ENCODE measurements at regions not wholly inside any gene's neighbourhood (a gene's known extent, or its start where the extent isn't known, plus 50 kb on each side); places are given as distances from the start of the nearest gene placed in this dataset.
A peak's percentile ranks its signal among the peaks of the same experiment; 100 is the strongest.

DNA sequence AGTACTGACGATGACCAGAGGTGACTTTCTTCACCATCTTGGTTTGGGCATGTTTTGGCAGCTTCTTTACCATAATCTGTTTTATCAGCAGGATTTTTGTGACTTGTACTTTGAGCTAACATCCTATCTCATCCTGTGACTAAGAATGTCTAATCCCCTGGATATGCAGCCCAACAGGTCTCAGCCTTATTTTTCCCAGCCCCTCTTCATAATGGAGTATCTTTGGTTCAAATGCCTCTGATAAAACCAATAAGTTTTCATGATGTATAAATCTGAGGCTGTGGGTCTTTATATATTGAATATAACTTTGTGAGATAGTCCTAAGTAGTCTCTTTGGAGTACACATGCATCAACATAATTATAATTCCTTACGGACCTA lies 186.9 kb upstream of the WSB1 start (continued):
- TF ChIP-seq, protein P1, sequence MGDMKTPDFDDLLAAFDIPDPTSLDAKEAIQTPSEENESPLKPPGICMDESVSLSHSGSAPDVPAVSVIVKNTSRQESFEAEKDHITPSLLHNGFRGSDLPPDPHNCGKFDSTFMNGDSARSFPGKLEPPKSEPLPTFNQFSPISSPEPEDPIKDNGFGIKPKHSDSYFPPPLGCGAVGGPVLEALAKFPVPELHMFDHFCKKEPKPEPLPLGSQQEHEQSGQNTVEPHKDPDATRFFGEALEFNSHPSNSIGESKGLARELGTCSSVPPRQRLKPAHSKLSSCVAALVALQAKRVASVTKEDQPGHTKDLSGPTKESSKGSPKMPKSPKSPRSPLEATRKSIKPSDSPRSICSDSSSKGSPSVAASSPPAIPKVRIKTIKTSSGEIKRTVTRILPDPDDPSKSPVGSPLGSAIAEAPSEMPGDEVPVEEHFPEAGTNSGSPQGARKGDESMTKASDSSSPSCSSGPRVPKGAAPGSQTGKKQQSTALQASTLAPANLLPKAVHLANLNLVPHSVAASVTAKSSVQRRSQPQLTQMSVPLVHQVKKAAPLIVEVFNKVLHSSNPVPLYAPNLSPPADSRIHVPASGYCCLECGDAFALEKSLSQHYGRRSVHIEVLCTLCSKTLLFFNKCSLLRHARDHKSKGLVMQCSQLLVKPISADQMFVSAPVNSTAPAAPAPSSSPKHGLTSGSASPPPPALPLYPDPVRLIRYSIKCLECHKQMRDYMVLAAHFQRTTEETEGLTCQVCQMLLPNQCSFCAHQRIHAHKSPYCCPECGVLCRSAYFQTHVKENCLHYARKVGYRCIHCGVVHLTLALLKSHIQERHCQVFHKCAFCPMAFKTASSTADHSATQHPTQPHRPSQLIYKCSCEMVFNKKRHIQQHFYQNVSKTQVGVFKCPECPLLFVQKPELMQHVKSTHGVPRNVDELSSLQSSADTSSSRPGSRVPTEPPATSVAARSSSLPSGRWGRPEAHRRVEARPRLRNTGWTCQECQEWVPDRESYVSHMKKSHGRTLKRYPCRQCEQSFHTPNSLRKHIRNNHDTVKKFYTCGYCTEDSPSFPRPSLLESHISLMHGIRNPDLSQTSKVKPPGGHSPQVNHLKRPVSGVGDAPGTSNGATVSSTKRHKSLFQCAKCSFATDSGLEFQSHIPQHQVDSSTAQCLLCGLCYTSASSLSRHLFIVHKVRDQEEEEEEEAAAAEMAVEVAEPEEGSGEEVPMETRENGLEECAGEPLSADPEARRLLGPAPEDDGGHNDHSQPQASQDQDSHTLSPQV (IDR thresholded peaks at IDR 0.05): peak; percentile 80
- TF ChIP-seq ILK (tag; IDR thresholded peaks at IDR 0.05; ENCODE audit: borderline replicate concordance, low read depth) (peak; percentile 56; the same call in 1 of the 2 replicates), HSF4 (CRISPR knock-in tag; IDR thresholded peaks at IDR 0.05; ENCODE audit: borderline replicate concordance) (no peak), PML (IDR thresholded peaks at IDR 0.05; ENCODE audit: low read length) (no peak), HMG20A (CRISPR knock-in tag; conservative IDR thresholded peaks at IDR 0.05) (no peak), SMAD3 (CRISPR knock-in tag; conservative IDR thresholded peaks at IDR 0.05) (peak; percentile 68; the same call in 1 of the 2 replicates), TBP (optimal IDR thresholded peaks at IDR 0.05; ENCODE audit: low read depth, low read length) (no peak), SRSF9 (IDR thresholded peaks at IDR 0.05; ENCODE audit: borderline replicate concordance, low read depth, low read length) (no peak), NBN (IDR thresholded peaks at IDR 0.05; ENCODE audit: low read depth) (no peak), RBM39 (optimal IDR thresholded peaks at IDR 0.05; ENCODE audit: low read depth, low read length) (no peak), SNIP1 (IDR thresholded peaks at IDR 0.05; ENCODE audit: low read depth) (no peak), KHSRP (IDR thresholded peaks at IDR 0.05) (no peak), TAF7 (tag; IDR thresholded peaks at IDR 0.05) (no peak), ZNF316 (IDR thresholded peaks at IDR 0.05) (peak; percentile 63), E2F3 (CRISPR knock-in tag; IDR thresholded peaks at IDR 0.05) (no peak), ZNF311 (CRISPR knock-in tag; IDR thresholded peaks at IDR 0.05) (peak; percentile 71; the same call in 1 of the 2 replicates), POLR2AphosphoS2 (IDR thresholded peaks at IDR 0.05; ENCODE audit: low read length) (no peak), SMARCA5 (IDR thresholded peaks at IDR 0.05) (no peak), RBM14 (IDR thresholded peaks at IDR 0.05; ENCODE audit: borderline replicate concordance, insufficient read depth, low read depth, low read length) (no peak), ZNF354B (CRISPR knock-in tag; IDR thresholded peaks at IDR 0.05) (no peak), ZNF431 (CRISPR knock-in tag; IDR thresholded peaks at IDR 0.05) (no peak)
- TF ChIP-seq, protein P2, sequence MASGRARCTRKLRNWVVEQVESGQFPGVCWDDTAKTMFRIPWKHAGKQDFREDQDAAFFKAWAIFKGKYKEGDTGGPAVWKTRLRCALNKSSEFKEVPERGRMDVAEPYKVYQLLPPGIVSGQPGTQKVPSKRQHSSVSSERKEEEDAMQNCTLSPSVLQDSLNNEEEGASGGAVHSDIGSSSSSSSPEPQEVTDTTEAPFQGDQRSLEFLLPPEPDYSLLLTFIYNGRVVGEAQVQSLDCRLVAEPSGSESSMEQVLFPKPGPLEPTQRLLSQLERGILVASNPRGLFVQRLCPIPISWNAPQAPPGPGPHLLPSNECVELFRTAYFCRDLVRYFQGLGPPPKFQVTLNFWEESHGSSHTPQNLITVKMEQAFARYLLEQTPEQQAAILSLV (tag; IDR thresholded peaks at IDR 0.05): 0 out of 2 replicates have a peak, but pooled peaks have one; percentile 30
- TF ChIP-seq, protein P3, sequence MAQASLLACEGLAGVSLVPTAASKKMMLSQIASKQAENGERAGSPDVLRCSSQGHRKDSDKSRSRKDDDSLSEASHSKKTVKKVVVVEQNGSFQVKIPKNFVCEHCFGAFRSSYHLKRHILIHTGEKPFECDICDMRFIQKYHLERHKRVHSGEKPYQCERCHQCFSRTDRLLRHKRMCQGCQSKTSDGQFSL (CRISPR knock-in tag; IDR thresholded peaks at IDR 0.05): no peak
- TF ChIP-seq, protein P3 (tag; IDR thresholded peaks at IDR 0.05): peak in 1 of 2 experiments; percentile 61; a peak in 1 of 4 replicates
- TF ChIP-seq, protein P4, sequence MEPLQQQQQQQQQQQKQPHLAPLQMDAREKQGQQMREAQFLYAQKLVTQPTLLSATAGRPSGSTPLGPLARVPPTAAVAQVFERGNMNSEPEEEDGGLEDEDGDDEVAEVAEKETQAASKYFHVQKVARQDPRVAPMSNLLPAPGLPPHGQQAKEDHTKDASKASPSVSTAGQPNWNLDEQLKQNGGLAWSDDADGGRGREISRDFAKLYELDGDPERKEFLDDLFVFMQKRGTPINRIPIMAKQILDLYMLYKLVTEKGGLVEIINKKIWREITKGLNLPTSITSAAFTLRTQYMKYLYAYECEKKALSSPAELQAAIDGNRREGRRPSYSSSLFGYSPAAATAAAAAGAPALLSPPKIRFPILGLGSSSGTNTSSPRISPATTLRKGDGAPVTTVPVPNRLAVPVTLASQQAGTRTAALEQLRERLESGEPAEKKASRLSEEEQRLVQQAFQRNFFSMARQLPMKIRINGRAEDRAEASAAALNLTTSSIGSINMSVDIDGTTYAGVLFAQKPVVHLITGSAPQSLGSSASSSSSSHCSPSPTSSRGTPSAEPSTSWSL (CRISPR knock-in tag; IDR thresholded peaks at IDR 0.05; ENCODE audit: borderline replicate concordance): no peak

Data from K562 (cell line).